CD4-positive, CD25-positive, alpha-beta regulatory T cell (primary cell): ENCODE measurements at regions not wholly inside any gene's neighbourhood (a gene's known extent, or its start where the extent isn't known, plus 50 kb on each side); places are given as distances from the start of the nearest gene placed in this dataset.

Source experiments
- ATAC-seq, 2 donors: fragments of 150-1000 bp; cut with Tn5 transposase; one replicate each; pipeline ENCODE4 v1.10.0; 2021; ENCODE audit warnings: low read depth in 2 of 2, moderate number of reproducible peaks in 2 of 2, moderate library complexity in 1 of 2
- DNase-seq, 3 donors: peaks; one replicate each; pipeline versions ENCODE4 v3.0.0 to v3.0.0-alpha.2; 2012 to 2022; ENCODE audit warnings: mixed read lengths in 1 of 3
- H3K27ac ChIP-seq: one replicate; pipeline ENCODE4 v1.7.0; 2013; ENCODE audit warnings: mild to moderate bottlenecking, low read length; ENCODE audit not compliant: insufficient read depth, poor library complexity, severe bottlenecking
- H3K27me3 ChIP-seq: one replicate; pipeline ENCODE4 v1.7.0; 2013; ENCODE audit warnings: low read length; ENCODE audit not compliant: control insufficient read depth, insufficient read depth
- H3K36me3 ChIP-seq: one replicate; pipeline ENCODE4 v1.7.0; 2013; ENCODE audit warnings: mild to moderate bottlenecking, low read length, moderate library complexity; ENCODE audit not compliant: control insufficient read depth, insufficient read depth
- H3K4me1 ChIP-seq: 2 replicates; pipeline ENCODE4 v1.7.0; 2013; ENCODE audit warnings: mild to moderate bottlenecking, low read length; ENCODE audit not compliant: insufficient read depth, control insufficient read depth, poor library complexity, severe bottlenecking
- H3K4me3 ChIP-seq: one replicate; pipeline ENCODE4 v1.7.0; 2013; ENCODE audit warnings: low read depth, mild to moderate bottlenecking, low read length, moderate library complexity
- H3K9me3 ChIP-seq, 2 experiments: 1 replicate in 1 of 2; 2 replicates in 1 of 2; pipeline ENCODE4 v1.7.0; 2013; ENCODE audit warnings: low read length in 2 of 2, mild to moderate bottlenecking in 1 of 2, moderate library complexity in 1 of 2; ENCODE audit not compliant: control insufficient read depth in 2 of 2
- H3K27ac Mint-ChIP-seq, 3 donors: one replicate each; pipeline ENCODE4 v1.8.0; 2020 to 2022; ENCODE audit warnings: mild to moderate bottlenecking in 3 of 3, mixed read lengths in 3 of 3, moderate library complexity in 2 of 3
- H3K27me3 Mint-ChIP-seq: one replicate; pipeline ENCODE4 v1.8.0; 2022; ENCODE audit warnings: mild to moderate bottlenecking, mixed read lengths
- H3K36me3 Mint-ChIP-seq: one replicate; pipeline ENCODE4 v1.8.0; 2020; ENCODE audit warnings: mixed read lengths
- H3K4me1 Mint-ChIP-seq, 4 donors: one replicate each; pipeline ENCODE4 v1.8.0; 2020 to 2022; ENCODE audit warnings: mixed read lengths in 4 of 4, mild to moderate bottlenecking in 1 of 4
- H3K4me3 Mint-ChIP-seq, 4 donors: one replicate each; pipeline ENCODE4 v1.8.0; 2020 to 2022; ENCODE audit warnings: mild to moderate bottlenecking in 4 of 4, mixed read lengths in 4 of 4, moderate library complexity in 3 of 4
- H3K9me3 Mint-ChIP-seq, 7 donors: one replicate each; pipeline ENCODE4 v1.8.0; 2020 to 2022; ENCODE audit warnings: mixed read lengths in 7 of 7, mild to moderate bottlenecking in 3 of 7, moderate library complexity in 2 of 7

- Histone ChIP-seq H3K4me3 (no peak overlapping the region), H3K27me3 (no peaks in the 10 kb centered on the region), H3K36me3 (no peaks in the 10 kb centered on the region), H3K27ac (no peak overlapping the region), H3K4me1 (no peaks in the 10 kb centered on the region), H3K9me3 (no peaks in the 10 kb centered on the region)
- H3K9me3 Mint-ChIP-seq, result peaks cover 0 to 2% (median 0%) of the 10 kb centered on the region in 7 donors
- ATAC-seq (no peak), DNase-seq (no peak)
- H3K27ac Mint-ChIP-seq, result no peak overlapping the region
- no peaks in the 10 kb centered on the region for H3K36me3 Mint-ChIP-seq
- H3K4me1 Mint-ChIP-seq, result no peaks in the 10 kb centered on the region
- no peak overlapping the region for H3K4me3 Mint-ChIP-seq
- H3K27me3 Mint-ChIP-seq, result no peaks in the 10 kb centered on the region
These were observed 276.3 kb downstream of the CTTN start for GRCh38 chr11:70674605-70675004.

DNA sequence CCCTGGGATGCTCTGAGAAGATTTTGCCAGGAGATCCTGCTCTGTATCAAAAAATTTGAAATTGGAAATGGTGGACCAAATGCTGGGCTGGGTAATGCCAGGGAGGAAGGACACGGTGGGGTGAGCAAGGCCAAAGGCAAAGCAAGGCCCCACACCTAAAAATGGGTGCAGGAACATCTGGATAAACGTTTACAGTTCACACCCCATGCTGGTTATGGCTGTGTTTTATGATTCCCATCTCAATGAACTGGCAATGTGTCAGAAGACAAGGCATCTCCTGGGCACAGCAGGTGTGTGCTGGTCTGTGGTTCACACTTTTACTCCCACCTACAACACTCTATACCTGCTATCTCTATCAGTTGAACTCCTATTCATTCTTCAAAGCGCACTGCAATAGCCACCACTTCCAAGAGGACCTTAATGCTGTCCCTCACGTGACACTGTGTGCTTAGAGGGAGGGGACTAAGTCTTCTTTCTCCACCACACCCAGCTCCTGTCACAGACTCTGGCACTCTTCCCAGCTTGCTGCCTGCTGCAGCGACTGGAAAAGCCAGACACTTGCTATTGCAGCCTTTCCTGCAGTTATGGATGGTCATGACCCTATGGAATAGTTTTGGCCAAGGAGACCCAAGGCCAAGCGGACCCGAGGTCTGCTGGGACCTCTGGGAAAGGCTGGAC lies 277.5 kb downstream of the CTTN start:
- H3K4me3 ChIP-seq, result no peak overlapping the region
- no peak overlapping the region for H3K27ac Mint-ChIP-seq
- no peaks in the 10 kb centered on the region for H3K36me3 Mint-ChIP-seq
- H3K27me3 ChIP-seq, result no peaks in the 10 kb centered on the region
- H3K9me3 Mint-ChIP-seq, result peaks cover 0 to 2% (median 0%) of the 10 kb centered on the region in 7 donors
- DNase-seq (no peak), ATAC-seq (no peak)
- no peaks in the 10 kb centered on the region for H3K4me1 ChIP-seq
- no peaks in the 10 kb centered on the region for H3K9me3 ChIP-seq
- H3K27ac ChIP-seq, result no peak overlapping the region
- H3K4me1 Mint-ChIP-seq, result no peaks in the 10 kb centered on the region
- no peaks in the 10 kb centered on the region for H3K36me3 ChIP-seq
- H3K4me3 Mint-ChIP-seq, result no peak overlapping the region
- H3K27me3 Mint-ChIP-seq, result no peaks in the 10 kb centered on the region

DNA sequence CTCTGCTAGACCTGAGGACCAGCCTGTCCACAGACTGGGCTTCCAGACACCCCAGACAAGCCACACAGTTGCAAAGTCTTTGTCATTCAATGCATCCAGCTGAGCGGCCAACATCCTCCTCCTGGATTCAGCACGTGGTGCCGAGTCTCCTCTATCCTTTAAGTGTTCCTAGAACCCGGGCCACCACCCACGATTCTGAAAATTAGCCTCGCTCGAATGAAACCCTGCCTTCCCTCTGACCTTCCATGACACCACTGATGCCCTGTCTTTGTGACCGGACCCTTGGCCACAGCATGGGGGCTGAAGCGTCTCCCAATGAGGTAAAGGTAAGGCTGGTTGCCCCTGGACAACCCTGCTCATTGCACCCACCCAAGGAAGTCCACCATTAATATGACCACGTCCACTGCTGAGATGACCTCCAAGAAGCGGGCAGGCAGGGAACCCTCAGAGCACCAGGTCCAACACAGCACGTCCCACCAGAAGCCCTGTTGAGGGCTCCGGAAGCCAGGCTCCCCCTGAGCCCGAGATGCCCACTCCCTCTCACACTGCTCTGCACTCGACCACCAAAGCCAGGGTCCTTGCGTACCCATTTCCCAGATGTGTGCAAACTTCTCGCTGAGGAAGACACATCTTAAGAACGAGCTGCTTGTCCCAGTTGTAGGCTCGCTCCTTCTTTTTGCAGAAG lies 279.0 kb downstream of the CTTN start:
- Histone ChIP-seq H3K27me3 (no peaks in the 10 kb centered on the region), H3K27ac (no peak overlapping the region), H3K4me3 (no peak overlapping the region), H3K36me3 (no peaks in the 10 kb centered on the region), H3K4me1 (no peaks in the 10 kb centered on the region), H3K9me3 (no peaks in the 10 kb centered on the region)
- peaks cover 0 to 2% (median 0%) of the 10 kb centered on the region in 7 donors for H3K9me3 Mint-ChIP-seq
- H3K36me3 Mint-ChIP-seq, result no peaks in the 10 kb centered on the region
- H3K4me3 Mint-ChIP-seq, result no peak overlapping the region
- ATAC-seq (no peak), DNase-seq (no peak)
- no peaks in the 10 kb centered on the region for H3K27me3 Mint-ChIP-seq
- no peak overlapping the region for H3K27ac Mint-ChIP-seq
- no peaks in the 10 kb centered on the region for H3K4me1 Mint-ChIP-seq

- Histone ChIP-seq H3K36me3 (no peaks in the 10 kb centered on the region), H3K9me3 (no peaks in the 10 kb centered on the region), H3K4me1 (no peaks in the 10 kb centered on the region), H3K27ac (no peak overlapping the region), H3K27me3 (no peaks in the 10 kb centered on the region), H3K4me3 (no peak overlapping the region)
- no peaks in the 10 kb centered on the region for H3K4me1 Mint-ChIP-seq
- DNase-seq (no peak), ATAC-seq (no peak)
- H3K27me3 Mint-ChIP-seq, result no peaks in the 10 kb centered on the region
- H3K36me3 Mint-ChIP-seq, result no peaks in the 10 kb centered on the region
- no peak overlapping the region for H3K4me3 Mint-ChIP-seq
- H3K9me3 Mint-ChIP-seq, result no peaks in the 10 kb centered on the region
- H3K27ac Mint-ChIP-seq, result no peak overlapping the region
These were observed 280.9 kb downstream of the CTTN start for GRCh38 chr11:70678931-70679900.

- Histone ChIP-seq H3K27ac (no peak overlapping the region), H3K4me3 (no peak overlapping the region), H3K4me1 (no peaks in the 10 kb centered on the region), H3K9me3 (no peaks in the 10 kb centered on the region), H3K27me3 (no peaks in the 10 kb centered on the region), H3K36me3 (no peaks in the 10 kb centered on the region)
- Mint-ChIP-seq H3K27me3 (no peaks in the 10 kb centered on the region), H3K9me3 (peaks cover 0 to 1% (median 0%) of the 10 kb centered on the region in 7 donors), H3K4me3 (no peak overlapping the region), H3K27ac (no peak overlapping the region), H3K36me3 (no peaks in the 10 kb centered on the region), H3K4me1 (no peaks in the 10 kb centered on the region)
- ATAC-seq (no peak), DNase-seq (no peak)
These were observed 282.5 kb downstream of the CTTN start for GRCh38 chr11:70680781-70681281.

DNA sequence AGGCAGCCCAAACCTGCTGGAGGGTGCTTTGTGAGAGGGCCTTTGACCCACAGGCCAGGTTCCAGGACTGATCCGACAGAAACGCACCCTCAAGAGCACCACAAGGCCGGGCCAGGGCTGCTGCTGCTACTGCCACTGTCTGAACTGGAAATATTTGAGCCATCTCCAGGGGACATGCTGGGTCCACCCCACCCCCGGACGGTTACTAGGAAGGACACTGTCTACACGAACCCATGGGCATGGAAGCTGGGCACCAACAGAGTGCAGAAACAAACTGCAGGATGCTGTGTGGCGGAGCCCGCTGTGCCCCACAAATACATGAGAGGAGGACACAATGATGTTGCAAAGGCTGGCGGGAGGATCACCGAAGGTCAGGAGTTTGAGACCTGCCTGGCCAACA lies 283.7 kb downstream of the CTTN start:
- H3K9me3 ChIP-seq, result no peaks in the 10 kb centered on the region
- no peak for ATAC-seq

GRCh38 chr11:70682760-70683159 lies 284.4 kb downstream of the CTTN start:
- Mint-ChIP-seq H3K27ac (no peak overlapping the region), H3K27me3 (no peaks in the 10 kb centered on the region), H3K4me3 (no peak overlapping the region), H3K9me3 (peaks cover 0 to 1% (median 0%) of the 10 kb centered on the region in 7 donors), H3K4me1 (no peaks in the 10 kb centered on the region), H3K36me3 (no peaks in the 10 kb centered on the region)
- DNase-seq (no peak), ATAC-seq (no peak)
- Histone ChIP-seq H3K4me3 (no peak overlapping the region), H3K27me3 (no peaks in the 10 kb centered on the region), H3K36me3 (no peaks in the 10 kb centered on the region), H3K4me1 (no peaks in the 10 kb centered on the region), H3K27ac (no peak overlapping the region), H3K9me3 (no peaks in the 10 kb centered on the region)

More for the DNA sequence above, 283.7 kb downstream of the CTTN start:
- H3K27me3 Mint-ChIP-seq, result no peaks in the 10 kb centered on the region
- H3K27ac Mint-ChIP-seq, result no peak overlapping the region
- peaks cover 0 to 1% (median 0%) of the 10 kb centered on the region in 7 donors for H3K9me3 Mint-ChIP-seq
- H3K4me3 Mint-ChIP-seq, result no peak overlapping the region
- no peak overlapping the region for H3K27ac ChIP-seq
- no peaks in the 10 kb centered on the region for H3K36me3 Mint-ChIP-seq
- H3K27me3 ChIP-seq, result no peaks in the 10 kb centered on the region
- H3K4me1 ChIP-seq, result no peaks in the 10 kb centered on the region
- no peak overlapping the region for H3K4me3 ChIP-seq
- no peak for DNase-seq
- no peaks in the 10 kb centered on the region for H3K36me3 ChIP-seq
- no peaks in the 10 kb centered on the region for H3K4me1 Mint-ChIP-seq
